GM21528 (cell line): ENCODE measurements at regions not wholly inside any gene's neighbourhood (a gene's known extent, or its start where the extent isn't known, plus 50 kb on each side); places are given as distances from the start of the nearest gene placed in this dataset.
"Not testable (repeated sequence)": the region's sequence is repeated elsewhere in the genome, so short reads cannot be mapped to it uniquely, and the experiment has no call there.

ENCODE experiments used
- ATAC-seq: cut with Tn5 transposase; IDR thresholded peaks from one replicate; pipeline ENCODE4 v1.9.1; 2021; ENCODE audit warnings: mild to moderate bottlenecking, moderate library complexity; ENCODE audit not compliant: unreplicated experiment, low FRiP score

DNA sequence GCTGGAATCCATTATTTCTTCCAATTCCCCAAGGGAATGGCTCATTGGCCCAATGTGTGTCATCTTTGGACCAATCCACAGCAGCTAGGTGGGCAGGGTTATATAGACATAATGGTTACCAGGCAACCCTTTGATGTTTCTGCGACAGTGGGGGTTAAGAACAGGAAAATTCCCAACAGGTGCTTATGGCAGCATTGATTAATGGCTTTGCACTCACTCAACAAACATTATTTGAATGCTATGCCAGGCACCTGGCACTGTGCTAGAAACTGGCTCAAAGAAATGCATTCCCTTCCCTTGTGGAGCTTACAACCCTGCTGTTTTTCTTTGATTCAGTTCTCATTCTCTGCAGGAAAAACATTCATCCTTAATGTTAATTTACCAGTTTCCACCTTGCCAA is 1221.0 kb downstream of the AACS start:
- ATAC-seq: no peak

DNA sequence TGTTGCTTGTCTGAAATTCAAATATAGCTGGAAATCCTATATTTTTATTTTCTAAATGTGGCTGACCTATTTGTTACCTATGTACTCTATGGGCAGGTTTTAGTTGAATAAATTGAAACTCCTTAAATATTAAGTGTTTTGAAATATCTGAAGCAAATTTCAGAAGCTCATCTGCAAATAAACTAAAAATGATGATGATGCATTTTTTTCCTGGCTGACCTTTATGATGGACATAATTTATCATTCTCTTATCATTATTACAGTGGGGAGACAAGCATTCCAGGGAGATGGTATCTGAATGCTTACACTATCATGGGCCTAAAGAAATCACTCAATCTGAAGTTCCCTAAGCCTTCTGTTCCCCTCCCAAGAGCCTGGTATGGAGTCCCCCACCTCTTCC is 1225.2 kb downstream of the AACS start:
- no peak for ATAC-seq

GRCh38 chr12:126291987-126292386 is 1226.8 kb downstream of the AACS start:
- not testable (repeated sequence) for ATAC-seq

DNA sequence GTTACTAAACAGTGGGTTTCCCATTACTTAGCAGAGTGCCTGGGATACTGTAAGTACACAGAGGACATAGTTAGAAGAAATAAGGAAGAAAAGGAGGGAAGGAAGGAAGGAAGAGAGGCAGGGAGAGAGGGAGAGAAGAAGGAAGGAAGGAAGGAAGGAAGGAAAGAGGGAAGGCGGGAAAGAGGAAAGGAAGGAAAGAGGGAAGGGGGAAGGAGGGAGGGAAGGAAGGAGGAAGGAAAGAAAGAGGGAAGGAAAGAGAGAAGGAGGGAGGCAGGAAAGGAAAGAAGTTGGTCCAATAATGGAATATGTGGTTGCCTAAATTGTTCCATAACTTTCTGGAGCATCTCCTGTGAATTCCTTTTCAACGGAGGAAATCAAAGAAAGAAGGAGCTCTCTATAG is 1230.4 kb downstream of the AACS start:
- no peak for ATAC-seq

DNA sequence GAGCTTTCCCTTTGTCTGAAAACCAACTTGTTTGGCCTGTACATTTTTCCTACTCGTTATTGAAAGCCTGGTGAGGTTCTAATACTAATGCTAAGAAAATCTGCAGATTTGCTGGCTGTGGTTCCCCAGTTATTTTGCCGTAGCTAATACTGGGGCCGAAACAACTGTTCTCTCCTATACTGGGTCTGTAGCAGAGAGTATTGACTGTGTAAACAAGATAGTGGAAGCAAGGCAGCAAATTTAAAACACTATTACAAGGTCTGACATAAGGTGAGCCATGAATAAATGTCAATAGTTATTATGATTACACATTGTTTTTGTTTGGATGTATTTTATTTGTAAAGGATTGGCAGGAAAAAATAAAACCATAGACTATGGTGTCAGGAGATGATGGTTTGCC is 1244.0 kb downstream of the AACS start:
- no peak for ATAC-seq

DNA sequence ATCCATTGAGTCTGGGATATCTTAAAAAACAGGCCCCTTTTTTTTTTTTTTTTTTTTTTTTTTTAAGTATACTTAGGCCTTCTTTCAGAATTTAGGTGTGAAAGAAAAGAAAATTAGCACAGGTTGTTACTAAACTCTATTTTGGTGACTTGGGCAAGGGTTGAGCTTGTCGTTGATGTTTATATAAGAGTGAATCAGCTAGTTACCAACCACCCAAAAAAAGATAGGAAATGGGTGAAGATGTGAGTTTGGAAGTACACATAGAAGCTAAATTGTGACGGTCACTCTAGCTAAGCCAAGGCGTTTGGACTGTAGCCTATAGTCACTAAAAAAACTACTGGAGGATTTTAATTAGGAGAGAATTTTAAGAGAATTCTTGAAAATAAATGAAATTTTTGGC is 1247.2 kb downstream of the AACS start:
- no peak for ATAC-seq

- ATAC-seq: no peak
Observed at GRCh38 chr12:126316411-126316810, 1251.2 kb downstream of the AACS start.

- no peak for ATAC-seq
Observed at GRCh38 chr12:126337556-126338441, 1272.6 kb downstream of the AACS start.

GRCh38 chr12:126342866-126343265 is 1277.6 kb downstream of the AACS start:
- ATAC-seq: no peak

- ATAC-seq: no peak
Observed at GRCh38 chr12:126343321-126343720, 1278.1 kb downstream of the AACS start.

GRCh38 chr12:126346087-126346486 is 1280.9 kb downstream of the AACS start:
- no peak for ATAC-seq

- ATAC-seq: no peak
Observed at GRCh38 chr12:126347421-126347820, 1282.2 kb downstream of the AACS start.

GRCh38 chr12:126349383-126349782 is 1284.1 kb downstream of the AACS start:
- no peak for ATAC-seq

DNA sequence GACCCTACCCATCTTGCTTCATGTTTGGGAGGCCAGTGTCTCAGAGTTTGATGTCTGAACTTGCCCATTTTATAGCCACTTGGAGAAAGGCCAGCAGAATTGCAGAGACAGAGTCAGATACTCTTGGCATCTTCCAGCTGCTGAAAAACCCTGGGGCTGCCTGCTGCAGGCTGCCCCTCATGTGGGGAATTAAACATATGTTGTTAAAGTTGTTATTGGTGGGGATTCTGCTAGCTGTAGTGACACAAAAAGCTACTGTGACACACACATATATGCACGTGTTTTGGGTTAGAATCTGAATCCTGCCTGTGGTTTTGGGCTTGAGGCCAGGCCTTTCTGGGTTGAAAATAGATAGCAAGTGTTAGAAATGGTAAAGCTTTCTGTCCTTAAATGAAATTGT is 1288.4 kb downstream of the AACS start:
- no peak for ATAC-seq

DNA sequence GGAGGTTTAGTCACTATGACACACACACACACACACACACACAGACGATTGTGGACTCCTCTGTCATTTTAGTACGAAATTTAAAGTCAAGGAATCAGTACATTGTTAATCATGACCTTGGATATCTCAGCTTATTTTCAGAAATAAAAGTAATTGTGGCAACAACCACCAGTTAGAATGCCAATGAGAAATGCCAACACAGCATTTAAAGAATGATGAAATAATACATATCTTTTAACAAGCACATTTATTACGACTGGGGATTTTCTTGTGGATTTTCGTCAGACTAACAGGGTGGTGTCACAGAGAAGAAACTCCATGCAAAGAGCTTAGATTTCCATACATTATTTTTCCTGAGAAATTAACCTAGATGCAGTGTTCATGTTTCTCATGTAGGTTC is 1289.4 kb downstream of the AACS start:
- no peak for ATAC-seq

GRCh38 chr12:126355346-126355745 is 1290.1 kb downstream of the AACS start:
- no peak for ATAC-seq

GRCh38 chr12:126358806-126359205 is 1293.6 kb downstream of the AACS start:
- no peak for ATAC-seq

GRCh38 chr12:126359216-126359615 is 1294.0 kb downstream of the AACS start:
- no peak for ATAC-seq

DNA sequence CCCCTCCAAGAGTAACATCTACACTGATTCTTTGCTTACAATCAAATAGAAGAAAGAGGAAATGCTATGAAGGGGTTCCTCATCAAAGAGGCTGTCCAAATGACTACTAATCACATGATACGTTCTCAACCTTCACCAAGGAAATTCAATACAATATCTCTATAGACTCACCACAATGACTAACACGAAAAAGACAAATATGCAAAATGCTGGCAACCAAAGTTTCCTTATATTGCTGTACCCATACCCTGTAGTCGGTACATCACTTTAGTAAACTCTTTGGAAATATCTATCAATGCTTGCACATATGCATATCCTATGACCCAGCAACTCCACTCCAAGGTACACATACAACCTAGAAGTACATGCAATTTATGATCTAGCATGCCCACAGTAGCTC is 1296.6 kb downstream of the AACS start:
- no peak for ATAC-seq

GRCh38 chr12:126362493-126362892 is 1297.3 kb downstream of the AACS start:
- no peak for ATAC-seq

GRCh38 chr12:126362964-126363363 is 1297.7 kb downstream of the AACS start:
- no peak for ATAC-seq
